GM23338 (cell line): ENCODE measurements at regions not wholly inside any gene's neighbourhood (a gene's known extent, or its start where the extent isn't known, plus 50 kb on each side); places are given as distances from the start of the nearest gene placed in this dataset. TPM values are rescaled to one million over a fixed set of nuclear protein-coding genes. Genes with fewer than 3 reads are reported as not detected.

Source experiments
- small RNA-seq: library from RNA; depleted of rRNA; stranded (forward); fragments of <200 nt; gene quantifications from one replicate; pipeline ENCODE3, GENCODE V24; 2014; ENCODE audit warnings: low replicate concordance

Small RNA genes lying in the stretch of these regions (small RNA-seq; reads per million reads assigned to genes)
- not detected for gene AC026826.2
- not detected for gene AC026826.3
